H1 (cell line): ENCODE measurements at regions not wholly inside any gene's neighbourhood (a gene's known extent, or its start where the extent isn't known, plus 50 kb on each side); places are given as distances from the start of the nearest gene placed in this dataset.
"Not testable (repeated sequence)": the region's sequence is repeated elsewhere in the genome, so short reads cannot be mapped to it uniquely, and the experiment has no call there.

Experiments used
- CTCF ChIA-PET: fragments of 300-600 bp; sonication (Branson Sonifier 250); formaldehyde crosslinking; loops from one replicate; lab custom pipeline; 2021; ENCODE audit not compliant: partially characterized antibody; lab: Charles Lee
- POLR2A ChIA-PET: fragments of 300-600 bp; sonication (Branson Sonifier 250); formaldehyde crosslinking; loops from one replicate; lab custom pipeline; 2021; ENCODE audit warnings: inconsistent platforms; ENCODE audit not compliant: partially characterized antibody; lab: Charles Lee
- DNase-seq, 2 experiments: peaks; one replicate each; pipeline versions ENCODE4 v3.0.0 to v3.0.0-alpha.2; 2010 to 2022; ENCODE audit warnings: low spot score in 2 of 2, low read depth in 1 of 2, mixed read lengths in 1 of 2
- FAIRE-seq: peaks from 2 replicates; lab custom pipeline; 2011; peaks lifted over from hg19 to GRCh38; lab: Jason Lieb, UNC
- H2AFZ ChIP-seq: 2 replicates; pipeline ENCODE4 v1.8.1; 2012; ENCODE audit warnings: low read length, inconsistent platforms
- H2AK5ac ChIP-seq: 2 replicates; pipeline ENCODE4 v1.6.1; 2013; ENCODE audit warnings: low read depth, low read length
- H2BK120ac ChIP-seq: replicated peaks from 2 replicates; pipeline ENCODE3; 2013; ENCODE audit warnings: low read depth, low read length, inconsistent platforms
- H2BK12ac ChIP-seq: 2 replicates; pipeline ENCODE4 v1.6.1; 2013; ENCODE audit warnings: low read depth, low read length
- H2BK15ac ChIP-seq: 2 replicates; pipeline ENCODE4 v1.6.1; 2013; ENCODE audit warnings: low read length
- H2BK20ac ChIP-seq: 2 replicates; pipeline ENCODE4 v1.6.1; 2013; ENCODE audit warnings: low read length
- H2BK5ac ChIP-seq: 2 replicates; pipeline ENCODE4 v1.6.1; 2013; ENCODE audit warnings: low read depth, low read length
- H3K14ac ChIP-seq: 2 replicates; pipeline ENCODE4 v1.6.1; 2013; ENCODE audit warnings: inconsistent platforms; ENCODE audit not compliant: insufficient read length
- H3K18ac ChIP-seq: 2 replicates; pipeline ENCODE4 v1.6.1; 2013; ENCODE audit warnings: low read length; ENCODE audit errors: extremely low read depth
- H3K23ac ChIP-seq: 2 replicates; pipeline ENCODE4 v1.6.1; 2013; ENCODE audit warnings: inconsistent platforms; ENCODE audit not compliant: insufficient read length
- H3K23me2 ChIP-seq: 2 replicates; pipeline ENCODE4 v1.6.1; 2013; ENCODE audit warnings: low read depth, low read length
- H3K27ac ChIP-seq: 2 replicates; pipeline ENCODE4 v1.6.1; 2011; ENCODE audit warnings: low read depth, low read length, inconsistent platforms
- H3K27me3 ChIP-seq, 4 experiments: replicated peaks in 1 of 4; 1 replicate in 1 of 4; 2 replicates in 3 of 4; pipeline versions ENCODE4 v1.6.1 to v1.8.1; 2011 to 2013; ENCODE audit warnings: low read length in 3 of 4, mild to moderate bottlenecking in 3 of 4, inconsistent platforms in 2 of 4, mixed read lengths in 2 of 4, moderate library complexity in 1 of 4; ENCODE audit not compliant: control insufficient read depth in 3 of 4, insufficient read depth in 3 of 4; ENCODE audit errors: extremely low read depth in 1 of 4
- H3K36me3 ChIP-seq, 4 experiments: 2 replicates each; pipeline versions ENCODE4 v1.6.1 to v1.8.1; 2011 to 2013; ENCODE audit warnings: mild to moderate bottlenecking in 4 of 4, low read length in 3 of 4, moderate library complexity in 2 of 4, control low read depth in 1 of 4, inconsistent platforms in 1 of 4; ENCODE audit not compliant: insufficient read depth in 4 of 4, control insufficient read depth in 2 of 4
- H3K4ac ChIP-seq: replicated peaks from 2 replicates; pipeline ENCODE3; 2013; ENCODE audit warnings: low read length, low read depth, mixed read lengths, inconsistent platforms; ENCODE audit not compliant: insufficient read length
- H3K4me1 ChIP-seq, 4 experiments: replicated peaks in 1 of 4; 1 replicate in 1 of 4; 2 replicates in 3 of 4; pipeline versions ENCODE4 v1.6.1 to v1.8.1; 2011 to 2013; ENCODE audit warnings: low read length in 3 of 4, inconsistent platforms in 2 of 4, mixed read lengths in 1 of 4; ENCODE audit not compliant: insufficient read depth in 4 of 4, control insufficient read depth in 3 of 4
- H3K4me2 ChIP-seq, 2 experiments: 2 replicates each; pipeline versions ENCODE4 v1.6.1 to v1.8.1; 2011 to 2013; ENCODE audit warnings: low read depth in 2 of 2, low read length in 2 of 2, control low read depth in 1 of 2, inconsistent platforms in 1 of 2, mild to moderate bottlenecking in 1 of 2; ENCODE audit not compliant: insufficient read depth in 1 of 2
- H3K4me3 ChIP-seq, 4 experiments: fragments of 200-600, 300-600 bp in 1 of 4; sonication (generic), shearing (Covaris generic), sonication (Bioruptor Twin) in 1 of 4; 2 replicates each; pipeline versions ENCODE4 v1.5.1 to v1.8.1; 2011 to 2016; ENCODE audit warnings: low read length in 4 of 4, low read depth in 3 of 4, control low read depth in 2 of 4, inconsistent platforms in 2 of 4, mild to moderate bottlenecking in 2 of 4, mixed read lengths in 1 of 4, moderate library complexity in 1 of 4; ENCODE audit not compliant: insufficient read depth in 2 of 4; ENCODE audit errors: extremely low read depth in 1 of 4
- H3K56ac ChIP-seq: replicated peaks from 2 replicates; pipeline ENCODE3; 2013; ENCODE audit warnings: low read depth, mild to moderate bottlenecking, mixed read lengths, low read length, inconsistent platforms; ENCODE audit not compliant: insufficient read length
- H3K79me1 ChIP-seq: 2 replicates; pipeline ENCODE4 v1.6.1; 2013; ENCODE audit warnings: low read depth, low read length, control low read depth
- H3K79me2 ChIP-seq, 2 experiments: 2 replicates each; pipeline versions ENCODE4 v1.6.1 to v1.8.1; 2012 to 2013; ENCODE audit warnings: low read length in 2 of 2, mild to moderate bottlenecking in 2 of 2, inconsistent platforms in 1 of 2; ENCODE audit not compliant: insufficient read depth in 2 of 2, control insufficient read depth in 1 of 2
- H3K9ac ChIP-seq, 4 experiments: replicated peaks in 1 of 4; 1 replicate in 1 of 4; 2 replicates in 3 of 4; pipeline versions ENCODE4 v1.6.1 to v1.8.1; 2011 to 2013; ENCODE audit warnings: low read depth in 3 of 4, low read length in 3 of 4, control low read depth in 2 of 4, mild to moderate bottlenecking in 2 of 4, moderate library complexity in 2 of 4, inconsistent platforms in 1 of 4; ENCODE audit errors: extremely low read depth in 1 of 4
- H3K9me3 ChIP-seq, 2 experiments: 2 replicates each; pipeline versions ENCODE4 v1.6.1 to v1.8.1; 2012 to 2013; ENCODE audit warnings: mild to moderate bottlenecking in 2 of 2, moderate library complexity in 2 of 2, control low read depth in 1 of 2, inconsistent platforms in 1 of 2, low read depth in 1 of 2, low read length in 1 of 2, mixed read lengths in 1 of 2; ENCODE audit not compliant: insufficient read depth in 2 of 2
- H4K20me1 ChIP-seq, 2 experiments: replicated peaks in 1 of 2; 2 replicates each; pipeline versions ENCODE3 to v1.8.1; 2011 to 2013; ENCODE audit warnings: inconsistent platforms in 2 of 2, low read length in 2 of 2, mild to moderate bottlenecking in 1 of 2; ENCODE audit not compliant: insufficient read depth in 2 of 2, control insufficient read depth in 1 of 2
- H4K5ac ChIP-seq: 2 replicates; pipeline ENCODE4 v1.6.1; 2013; ENCODE audit warnings: low read length, low read depth, mixed read lengths, inconsistent platforms; ENCODE audit not compliant: insufficient read length
- H4K8ac ChIP-seq: 2 replicates; pipeline ENCODE4 v1.8.0; 2013; ENCODE audit warnings: mild to moderate bottlenecking, moderate library complexity, low read length, inconsistent platforms; ENCODE audit not compliant: insufficient read depth; ENCODE audit errors: extremely low read depth
- H4K91ac ChIP-seq: replicated peaks from 2 replicates; pipeline ENCODE3; 2013; ENCODE audit warnings: low read length, mixed read lengths, inconsistent platforms; ENCODE audit not compliant: insufficient read length
- WGBS, 2 experiments: shearing (Covaris generic) in 1 of 2; methylation state at CpG; one replicate each; pipeline versions ENCODE4 v1.1.6 to v1.1.7; 2013 to 2015; ENCODE audit warnings: low lambda C conversion rate in 2 of 2, mixed read lengths in 2 of 2, inconsistent platforms in 1 of 2, low coverage in 1 of 2, missing lambda C conversion rate in 1 of 2; ENCODE audit not compliant: insufficient replicate concordance in 2 of 2, insufficient coverage in 1 of 2, insufficient read length in 1 of 2; ENCODE audit errors: extremely low coverage in 1 of 2, missing lambda C conversion rate in 1 of 2; 5-methylcytosine and 5-hydroxymethylcytosine counted together

- H4K91ac ChIP-seq, H3K18ac ChIP-seq, H2AFZ ChIP-seq, H3K27ac ChIP-seq, H3K9ac ChIP-seq, H2AK5ac ChIP-seq, H2BK120ac ChIP-seq, H3K14ac ChIP-seq, DNase-seq, H3K4me3 ChIP-seq, H3K79me1 ChIP-seq, H3K27me3 ChIP-seq, H3K9me3 ChIP-seq, H3K56ac ChIP-seq, H2BK15ac ChIP-seq, CTCF ChIA-PET, H4K5ac ChIP-seq, H2BK20ac ChIP-seq, POLR2A ChIA-PET, H3K23me2 ChIP-seq, H3K79me2 ChIP-seq, H2BK12ac ChIP-seq, H3K36me3 ChIP-seq, H2BK5ac ChIP-seq, H3K4me2 ChIP-seq, FAIRE-seq, H3K23ac ChIP-seq, H4K8ac ChIP-seq, H3K4ac ChIP-seq, H4K20me1 ChIP-seq: not testable (repeated sequence)
- no CpG with 5 or more reads among the region's 32 CpGs for WGBS, 2 experiments
- H3K4me1 ChIP-seq = peaks cover 3 to 17% (median 10%) of the 10 kb centered on the region in 4 experiments; a peak in 6 of 7 replicates
Measured at GRCh38 chr2:43063096-43063495, 163.3 kb downstream of the ZFP36L2 start.
